ENCODE measurements at regions not wholly inside any gene's neighbourhood (a gene's known extent, or its start where the extent isn't known, plus 50 kb on each side); places are given as distances from the start of the nearest gene placed in this dataset.

- TF ChIP-seq JUND (IDR thresholded peaks at IDR 0.05) (no peak), CTCF (IDR thresholded peaks at IDR 0.05) (no peak), TAF1 (IDR thresholded peaks at IDR 0.05; ENCODE audit: borderline replicate concordance, low read depth, low read length) (no peak), RFX5 (IDR thresholded peaks at IDR 0.05; ENCODE audit: low read length) (no peak), NFIC (IDR thresholded peaks at IDR 0.05; ENCODE audit: borderline replicate concordance) (no peak), REST (IDR thresholded peaks at IDR 0.05; ENCODE audit: low read depth, low read length) (no peak), MAX (IDR thresholded peaks at IDR 0.05; ENCODE audit: low read depth) (no peak), FOXJ3 (CRISPR knock-in tag; IDR thresholded peaks at IDR 0.05) (no peak), MXI1 (IDR thresholded peaks at IDR 0.05; ENCODE audit: low read depth, low read length) (no peak), EZH2phosphoT487 (IDR thresholded peaks at IDR 0.05; ENCODE audit: borderline replicate concordance, low read depth) (no peak), SMC3 (IDR thresholded peaks at IDR 0.05; ENCODE audit: low read depth, low read length) (no peak), POLR2AphosphoS5 (IDR thresholded peaks at IDR 0.05; ENCODE audit: low read depth, low read length) (no peak)
Measured at GRCh38 chr9:1962588-1963106, 52.5 kb upstream of the SMARCA2 start.
